ENCODE measurements at regions not wholly inside any gene's neighbourhood (a gene's known extent, or its start where the extent isn't known, plus 50 kb on each side); places are given as distances from the start of the nearest gene placed in this dataset.

- TF ChIP-seq RAD21 (IDR thresholded peaks at IDR 0.05; ENCODE audit: low read length) (no peak), POLR2AphosphoS5 (IDR thresholded peaks at IDR 0.05; ENCODE audit: low read depth, low read length) (no peak)
- TF ChIP-seq, protein P1, sequence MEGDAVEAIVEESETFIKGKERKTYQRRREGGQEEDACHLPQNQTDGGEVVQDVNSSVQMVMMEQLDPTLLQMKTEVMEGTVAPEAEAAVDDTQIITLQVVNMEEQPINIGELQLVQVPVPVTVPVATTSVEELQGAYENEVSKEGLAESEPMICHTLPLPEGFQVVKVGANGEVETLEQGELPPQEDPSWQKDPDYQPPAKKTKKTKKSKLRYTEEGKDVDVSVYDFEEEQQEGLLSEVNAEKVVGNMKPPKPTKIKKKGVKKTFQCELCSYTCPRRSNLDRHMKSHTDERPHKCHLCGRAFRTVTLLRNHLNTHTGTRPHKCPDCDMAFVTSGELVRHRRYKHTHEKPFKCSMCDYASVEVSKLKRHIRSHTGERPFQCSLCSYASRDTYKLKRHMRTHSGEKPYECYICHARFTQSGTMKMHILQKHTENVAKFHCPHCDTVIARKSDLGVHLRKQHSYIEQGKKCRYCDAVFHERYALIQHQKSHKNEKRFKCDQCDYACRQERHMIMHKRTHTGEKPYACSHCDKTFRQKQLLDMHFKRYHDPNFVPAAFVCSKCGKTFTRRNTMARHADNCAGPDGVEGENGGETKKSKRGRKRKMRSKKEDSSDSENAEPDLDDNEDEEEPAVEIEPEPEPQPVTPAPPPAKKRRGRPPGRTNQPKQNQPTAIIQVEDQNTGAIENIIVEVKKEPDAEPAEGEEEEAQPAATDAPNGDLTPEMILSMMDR (IDR thresholded peaks at IDR 0.05) = no peak
Observed at GRCh38 chr19:30252214-30252613, 120.0 kb upstream of the ZNF536 start.

All from SK-N-SH (cell line).